OCI-LY7 (cell line): ENCODE measurements at regions not wholly inside any gene's neighbourhood (a gene's known extent, or its start where the extent isn't known, plus 50 kb on each side); places are given as distances from the start of the nearest gene placed in this dataset.

Experiments
- BruUV-seq: library from RNA; stranded (reverse); fragments of 400-500 nt; replicated peaks from 2 replicates; lab custom pipeline; 2021; lab: Mats Ljungman, UMichigan
- CTCF ChIA-PET: fragments of 300-600 bp; sonication (Branson Sonifier 250); formaldehyde crosslinking; loops from one replicate; lab custom pipeline; 2022; ENCODE audit warnings: antibody characterized with exemption; ENCODE audit not compliant: unreplicated experiment; lab: Charles Lee
- POLR2A ChIA-PET: fragments of 300-600 bp; sonication (Branson Sonifier 250); formaldehyde crosslinking; loops from one replicate; lab custom pipeline; 2022; ENCODE audit warnings: antibody characterized with exemption; lab: Charles Lee
- DNase-seq: peaks from one replicate; pipeline ENCODE4 v3.0.0-alpha.2; 2015; ENCODE audit warnings: low spot score
- H2AFZ ChIP-seq: fragments of 200-600 bp; sonication (generic), shearing (Covaris generic); 2 replicates; pipeline ENCODE4 v1.6.1; 2014; ENCODE audit warnings: mild to moderate bottlenecking, antibody characterized with exemption, low read length, moderate library complexity
- H3K27ac ChIP-seq: fragments of 200-600 bp; sonication (generic); 2 replicates; pipeline ENCODE4 v1.5.1; 2014; ENCODE audit warnings: mixed run types, low read depth, mild to moderate bottlenecking, moderate library complexity, low read length, inconsistent platforms; ENCODE audit not compliant: poor library complexity, severe bottlenecking
- H3K36me3 ChIP-seq: fragments of 200-600 bp; sonication (generic); 2 replicates; pipeline ENCODE4 v1.6.1; 2014; ENCODE audit warnings: mild to moderate bottlenecking, antibody characterized with exemption, low read length, moderate library complexity, mixed read lengths; ENCODE audit not compliant: insufficient read depth
- H3K4me1 ChIP-seq: fragments of 200-600 bp; sonication (generic); 2 replicates; pipeline ENCODE4 v1.5.1; 2014; ENCODE audit warnings: mild to moderate bottlenecking, low read length; ENCODE audit not compliant: insufficient read depth, poor library complexity, severe bottlenecking
- H3K4me2 ChIP-seq: fragments of 200-600 bp; sonication (generic); 2 replicates; pipeline ENCODE4 v1.6.1; 2014; ENCODE audit warnings: mild to moderate bottlenecking, low read length
- H3K4me3 ChIP-seq: fragments of 200-600 bp; sonication (generic); 2 replicates; pipeline ENCODE4 v1.5.1; 2014; ENCODE audit warnings: mild to moderate bottlenecking, low read depth, low read length; ENCODE audit not compliant: poor library complexity, severe bottlenecking
- H3K79me2 ChIP-seq: fragments of 200-600 bp; sonication (generic); 2 replicates; pipeline ENCODE4 v1.6.1; 2016; ENCODE audit warnings: low read depth, mild to moderate bottlenecking, low read length, moderate library complexity, mixed read lengths; ENCODE audit not compliant: insufficient read depth
- H3K9me2 ChIP-seq: fragments of 200-600 bp; sonication (generic); 2 replicates; pipeline ENCODE4 v1.6.1; 2016; ENCODE audit warnings: mild to moderate bottlenecking, low read length, mixed read lengths; ENCODE audit not compliant: insufficient read depth
- H3K9me3 ChIP-seq: fragments of 200-600 bp; sonication (generic); 2 replicates; pipeline ENCODE4 v1.6.1; 2014; ENCODE audit warnings: mild to moderate bottlenecking, mixed run types, low read length, mixed read lengths
- H4K20me1 ChIP-seq: fragments of 200-600 bp; sonication (generic); 2 replicates; pipeline ENCODE4 v1.6.1; 2014; ENCODE audit warnings: mild to moderate bottlenecking, antibody characterized with exemption, low read length, moderate library complexity, mixed read lengths; ENCODE audit not compliant: insufficient read depth
- EZH2phosphoT487 ChIP-seq: fragments of 200-600 bp; sonication (generic); IDR thresholded peaks from 2 replicates; pipeline ENCODE4 v1.6.1; 2018; ENCODE audit warnings: low read depth, borderline replicate concordance, mild to moderate bottlenecking, mixed run types, antibody characterized with exemption, low read length, moderate library complexity, mixed read lengths
- intact Hi-C: fragments of 100-400 bp; cut with micrococcal nuclease; formaldehyde crosslinking; loops from one replicate; pipeline ENCODE4 v1.10.0; 2022; ENCODE audit not compliant: unreplicated experiment
- TF ChIP-seq, protein P1 (sequence below): fragments of 200-600 bp; sonication (generic); conservative IDR thresholded peaks from 2 replicates; pipeline ENCODE4 v1.5.1; 2014; ENCODE audit warnings: mild to moderate bottlenecking, antibody characterized with exemption, low read length, moderate library complexity, mixed read lengths

DNA sequence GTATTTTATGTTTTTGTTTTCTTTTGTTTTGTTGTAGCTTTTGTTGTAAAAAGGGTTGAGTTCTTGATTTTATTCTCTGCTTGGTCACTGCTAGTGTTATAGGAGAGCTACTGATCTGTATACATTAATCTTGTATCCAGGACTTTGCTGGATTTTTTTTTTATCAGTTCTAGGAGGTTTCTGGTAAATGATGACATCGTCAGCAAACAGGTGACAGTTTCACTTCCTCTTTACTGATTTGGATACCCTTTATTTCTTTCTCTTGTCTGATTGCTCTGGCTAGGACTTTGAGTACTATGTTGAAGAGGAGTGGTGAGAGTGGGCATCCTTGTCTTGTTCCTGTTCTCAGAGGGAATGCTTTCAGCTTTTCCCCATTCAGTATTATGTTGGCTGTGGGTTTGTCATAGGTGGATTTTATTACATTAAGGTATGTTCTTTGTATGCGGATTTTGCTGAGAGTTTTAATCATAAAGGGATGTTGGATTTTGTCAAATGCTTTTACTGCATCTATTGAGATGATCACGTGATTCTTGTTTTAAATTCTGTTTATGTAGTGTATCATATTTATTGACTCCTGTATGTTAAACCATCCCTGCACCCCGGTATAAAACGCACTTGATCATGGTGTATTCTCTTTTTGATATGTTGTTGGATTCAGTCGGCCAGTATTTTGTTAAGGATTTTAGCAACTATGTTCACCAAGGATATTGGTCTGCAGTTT lies 905.7 kb downstream of the LTN1 start:
- H3K4me2 ChIP-seq: peak overlapping the region; percentile 26
- ChIA-PET CTCF (no interaction called here), POLR2A (no interaction called here)
- TF ChIP-seq EZH2phosphoT487: no peak
- TF ChIP-seq, protein P1, sequence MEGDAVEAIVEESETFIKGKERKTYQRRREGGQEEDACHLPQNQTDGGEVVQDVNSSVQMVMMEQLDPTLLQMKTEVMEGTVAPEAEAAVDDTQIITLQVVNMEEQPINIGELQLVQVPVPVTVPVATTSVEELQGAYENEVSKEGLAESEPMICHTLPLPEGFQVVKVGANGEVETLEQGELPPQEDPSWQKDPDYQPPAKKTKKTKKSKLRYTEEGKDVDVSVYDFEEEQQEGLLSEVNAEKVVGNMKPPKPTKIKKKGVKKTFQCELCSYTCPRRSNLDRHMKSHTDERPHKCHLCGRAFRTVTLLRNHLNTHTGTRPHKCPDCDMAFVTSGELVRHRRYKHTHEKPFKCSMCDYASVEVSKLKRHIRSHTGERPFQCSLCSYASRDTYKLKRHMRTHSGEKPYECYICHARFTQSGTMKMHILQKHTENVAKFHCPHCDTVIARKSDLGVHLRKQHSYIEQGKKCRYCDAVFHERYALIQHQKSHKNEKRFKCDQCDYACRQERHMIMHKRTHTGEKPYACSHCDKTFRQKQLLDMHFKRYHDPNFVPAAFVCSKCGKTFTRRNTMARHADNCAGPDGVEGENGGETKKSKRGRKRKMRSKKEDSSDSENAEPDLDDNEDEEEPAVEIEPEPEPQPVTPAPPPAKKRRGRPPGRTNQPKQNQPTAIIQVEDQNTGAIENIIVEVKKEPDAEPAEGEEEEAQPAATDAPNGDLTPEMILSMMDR: no peak
- H3K9me3 ChIP-seq: peaks cover 11% of the 10 kb centered on the region; the same call in 1 of the 2 replicates
- no peaks in the 10 kb centered on the region for H3K9me2 ChIP-seq
- peaks cover 27% of the 10 kb centered on the region for H3K4me1 ChIP-seq
- no peaks in the 10 kb centered on the region for H3K79me2 ChIP-seq
- H4K20me1 ChIP-seq: no peaks in the 10 kb centered on the region
- peak; percentile 73 for DNase-seq
- intact Hi-C loops: no loop called here
- no peak overlapping the region for H3K4me3 ChIP-seq
- H3K27ac ChIP-seq: peak overlapping the region; percentile 50
- H3K36me3 ChIP-seq: no peaks in the 10 kb centered on the region
- no TSS peak for BruUV-seq
- peak overlapping the region; percentile 14; the same call in 1 of the 2 replicates for H2AFZ ChIP-seq

DNA sequence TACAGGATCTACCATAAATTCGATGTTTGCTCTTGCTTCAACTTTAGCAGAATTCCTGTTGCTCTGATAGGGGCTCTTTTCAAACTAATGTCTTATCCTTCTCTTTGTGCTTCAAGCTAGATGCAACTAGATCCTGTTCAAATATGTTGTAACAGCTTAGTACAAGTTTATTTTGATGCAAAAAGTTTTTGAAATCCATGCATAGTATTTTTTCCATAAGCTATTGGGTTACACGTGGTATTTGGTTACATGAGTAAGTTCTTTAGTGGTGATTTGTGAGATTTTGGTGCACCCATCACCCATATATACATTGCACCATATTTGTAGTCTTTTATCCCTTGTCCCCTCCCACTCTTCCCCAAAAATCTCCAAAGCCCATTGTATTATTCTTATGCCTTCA lies 907.7 kb downstream of the LTN1 start:
- TF ChIP-seq EZH2phosphoT487: no peak
- TF ChIP-seq, protein P1: no peak
- Histone ChIP-seq H3K36me3 (no peaks in the 10 kb centered on the region), H3K27ac (no peak overlapping the region), H3K4me2 (no peak overlapping the region), H3K79me2 (no peaks in the 10 kb centered on the region), H2AFZ (no peak overlapping the region), H4K20me1 (no peaks in the 10 kb centered on the region), H3K4me1 (peaks cover 25% of the 10 kb centered on the region), H3K4me3 (no peak overlapping the region), H3K9me2 (no peaks in the 10 kb centered on the region), H3K9me3 (peaks cover 11% of the 10 kb centered on the region; the same call in 1 of the 2 replicates)
- DNase-seq: no peak
- CTCF ChIA-PET: no interaction called here
- POLR2A ChIA-PET: interaction anchor here (0.6 to 0.7 kb wide), 2 partner anchors 14 to 29 kb away, joined by 3 to 5 read pairs; no protein-coding TSS in a partner anchor
- BruUV-seq: no TSS peak
- intact Hi-C loops: no loop called here

DNA sequence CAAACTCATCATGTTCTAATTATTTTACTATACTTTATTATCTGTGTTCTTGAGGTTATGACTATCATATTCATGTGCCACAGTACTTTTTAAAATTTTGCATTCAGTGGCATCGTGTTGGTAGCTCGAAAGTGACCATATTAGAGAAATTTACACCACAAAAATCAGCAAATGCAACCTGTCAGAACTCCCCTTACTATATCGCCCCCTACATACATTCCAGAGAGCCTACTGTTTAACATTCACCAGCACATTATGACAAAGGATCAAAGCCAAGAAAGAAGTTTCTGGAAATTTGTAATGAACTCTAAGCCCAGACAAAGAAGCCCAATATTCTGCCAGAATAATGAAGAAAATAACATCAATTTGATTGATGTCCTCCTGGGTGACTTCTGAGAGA lies 909.3 kb downstream of the LTN1 start:
- CTCF ChIA-PET: no interaction called here
- intact Hi-C loops: no loop called here

More for the DNA sequence above, 909.3 kb downstream of the LTN1 start:
- H3K4me3 ChIP-seq: no peak overlapping the region
- H3K4me2 ChIP-seq: no peak overlapping the region
- no peaks in the 10 kb centered on the region for H3K9me2 ChIP-seq
- TF ChIP-seq EZH2phosphoT487: no peak
- TF ChIP-seq, protein P1: no peak; the same call in 1 of the 2 replicates
- H3K36me3 ChIP-seq: no peaks in the 10 kb centered on the region
- H3K4me1 ChIP-seq: peaks cover 18% of the 10 kb centered on the region
- H3K27ac ChIP-seq: no peak overlapping the region
- H3K79me2 ChIP-seq: no peaks in the 10 kb centered on the region
- no peak overlapping the region for H2AFZ ChIP-seq
- no TSS peak for BruUV-seq
- H4K20me1 ChIP-seq: no peaks in the 10 kb centered on the region
- DNase-seq: no peak
- POLR2A ChIA-PET: interaction anchor here (1.2 kb wide), 1 partner anchor 10 kb away, joined by 4 read pairs; no protein-coding TSS in a partner anchor
- peaks cover 11% of the 10 kb centered on the region; the same call in 1 of the 2 replicates for H3K9me3 ChIP-seq
